ENCODE measurements at regions not wholly inside any gene's neighbourhood (a gene's known extent, or its start where the extent isn't known, plus 50 kb on each side); places are given as distances from the start of the nearest gene placed in this dataset.

- FAIRE-seq, result no peak
- H3K4me1 ChIP-seq (ENCODE audit: control insufficient read depth, extremely low read depth, insufficient read depth, low read length), result no peaks in the 10 kb centered on the region
- H3K36me3 ChIP-seq (ENCODE audit: control insufficient read depth in 2 of 2, extremely low read depth in 1 of 2, insufficient read depth in 2 of 2, low read length in 2 of 2), result no peaks in the 10 kb centered on the region
Observed at GRCh38 chr4:124025428-124025827, 628.8 kb downstream of the SPRY1 start.

GRCh38 chr4:124028182-124028581 is 631.6 kb downstream of the SPRY1 start:
- TF ChIP-seq EZH2 (IDR thresholded peaks at IDR 0.05; ENCODE audit: low read length), result no peak
- TF ChIP-seq CTCF (optimal IDR thresholded peaks at IDR 0.05 in 1 of 3, IDR thresholded peaks at IDR 0.05 in 1 of 3, conservative IDR thresholded peaks at IDR 0.05 in 1 of 3; ENCODE audit: extremely low read depth in 1 of 3, insufficient read depth in 2 of 3, low read length in 3 of 3), result no peak
- H3K27ac ChIP-seq (ENCODE audit: control insufficient read depth, insufficient read depth, low read length), result no peak overlapping the region
- no peaks in the 10 kb centered on the region for H3K9me1 ChIP-seq (ENCODE audit: control insufficient read depth, extremely low read depth, insufficient read depth, low read length)
- H3K9ac ChIP-seq (ENCODE audit: control insufficient read depth, extremely low read depth, insufficient read depth, low read length), result no peak overlapping the region
- no peaks in the 10 kb centered on the region for H3K4me1 ChIP-seq (ENCODE audit: control insufficient read depth, extremely low read depth, insufficient read depth, low read length)
- no peak for DNase-seq (ENCODE audit: low read depth, low spot score)
- no peaks in the 10 kb centered on the region for H3K9me3 ChIP-seq (ENCODE audit: control insufficient read depth, low read depth, low read length)
- no peak overlapping the region for H3K4me3 ChIP-seq (ENCODE audit: control insufficient read depth in 2 of 3, extremely low read depth in 1 of 3, insufficient read depth in 2 of 3, low read depth in 1 of 3, low read length in 3 of 3)
- dilution Hi-C loops (cut with MboI; ENCODE audit: extremely low pct_ligation_motif_present, low sequenced_read_pairs), result no loop called here
- no peaks in the 10 kb centered on the region for H3K36me3 ChIP-seq (ENCODE audit: control insufficient read depth in 2 of 2, extremely low read depth in 1 of 2, insufficient read depth in 2 of 2, low read length in 2 of 2)
- H3K27me3 ChIP-seq (ENCODE audit: control insufficient read depth, extremely low read depth, insufficient read depth, low read length), result no peaks in the 10 kb centered on the region
- no peaks in the 10 kb centered on the region for H3K79me2 ChIP-seq (ENCODE audit: control insufficient read depth, insufficient read depth, low read length)
- no peak for FAIRE-seq
- H3K4me2 ChIP-seq (ENCODE audit: control insufficient read depth, extremely low read depth, insufficient read depth, low read depth, low read length), result no peak overlapping the region
- H4K20me1 ChIP-seq (ENCODE audit: control insufficient read depth, extremely low read depth, insufficient read depth, low read length), result no peaks in the 10 kb centered on the region
- H2AFZ ChIP-seq (ENCODE audit: control insufficient read depth, low read length), result no peak overlapping the region

More at GRCh38 chr4:124025428-124025827, 628.8 kb downstream of the SPRY1 start:
- no peak for DNase-seq (ENCODE audit: low read depth, low spot score)
- Histone ChIP-seq H3K9me3 (ENCODE audit: control insufficient read depth, low read depth, low read length) (no peaks in the 10 kb centered on the region), H4K20me1 (ENCODE audit: control insufficient read depth, extremely low read depth, insufficient read depth, low read length) (no peaks in the 10 kb centered on the region), H3K79me2 (ENCODE audit: control insufficient read depth, insufficient read depth, low read length) (no peaks in the 10 kb centered on the region), H3K9me1 (ENCODE audit: control insufficient read depth, extremely low read depth, insufficient read depth, low read length) (no peaks in the 10 kb centered on the region), H3K4me2 (ENCODE audit: control insufficient read depth, extremely low read depth, insufficient read depth, low read depth, low read length) (no peak overlapping the region), H3K9ac (ENCODE audit: control insufficient read depth, extremely low read depth, insufficient read depth, low read length) (no peak overlapping the region), H2AFZ (ENCODE audit: control insufficient read depth, low read length) (peak overlapping the region; percentile 63), H3K4me3 (ENCODE audit: control insufficient read depth in 2 of 3, extremely low read depth in 1 of 3, insufficient read depth in 2 of 3, low read depth in 1 of 3, low read length in 3 of 3) (no peak overlapping the region), H3K27me3 (ENCODE audit: control insufficient read depth, extremely low read depth, insufficient read depth, low read length) (no peaks in the 10 kb centered on the region), H3K27ac (ENCODE audit: control insufficient read depth, insufficient read depth, low read length) (no peak overlapping the region)
- TF ChIP-seq EZH2 (IDR thresholded peaks at IDR 0.05; ENCODE audit: low read length), result no peak
- no peak for TF ChIP-seq CTCF (optimal IDR thresholded peaks at IDR 0.05 in 1 of 3, IDR thresholded peaks at IDR 0.05 in 1 of 3, conservative IDR thresholded peaks at IDR 0.05 in 1 of 3; ENCODE audit: extremely low read depth in 1 of 3, insufficient read depth in 2 of 3, low read length in 3 of 3)
- dilution Hi-C loops (cut with MboI; ENCODE audit: extremely low pct_ligation_motif_present, low sequenced_read_pairs), result no loop called here
